ENCODE measurements at regions not wholly inside any gene's neighbourhood (a gene's known extent, or its start where the extent isn't known, plus 50 kb on each side); places are given as distances from the start of the nearest gene placed in this dataset.

DNA sequence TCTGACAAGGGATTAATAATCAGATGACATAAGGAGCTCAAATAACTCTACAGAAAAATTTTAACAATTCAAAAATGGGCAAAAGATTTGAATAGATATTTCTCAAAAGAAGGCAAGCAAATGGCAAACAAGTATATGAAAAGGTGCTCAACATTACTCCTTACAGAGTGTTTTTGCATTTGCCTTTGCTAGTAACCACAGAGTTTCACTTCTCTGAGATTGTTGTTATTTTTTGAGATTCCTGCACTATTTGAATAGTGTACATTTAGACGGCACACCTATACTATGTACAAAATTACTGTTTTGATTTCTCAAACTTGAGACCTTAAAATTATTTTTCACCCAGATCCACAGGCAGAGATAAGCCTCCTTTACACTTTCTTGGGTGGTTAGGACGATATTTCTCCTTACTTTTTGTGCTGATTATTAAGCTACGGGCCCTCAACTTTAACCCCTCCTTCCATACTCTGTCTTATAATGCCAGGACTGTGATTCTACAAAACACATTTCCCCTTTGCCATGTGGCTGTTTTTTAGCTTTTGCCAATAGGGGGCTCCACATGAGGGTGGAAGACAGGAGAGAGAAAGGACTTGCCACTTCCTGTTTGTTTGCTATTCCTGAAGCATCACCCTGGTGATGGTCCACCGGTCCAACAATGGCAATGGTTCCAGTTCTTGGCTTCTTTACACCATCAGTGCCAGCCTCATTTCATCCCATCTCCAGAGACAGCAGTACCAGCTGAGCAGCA, 65.0 kb upstream of the DAP start:
- Histone ChIP-seq H4K20me1 (replicated peaks in 1 of 2; ENCODE audit: control insufficient read depth in 1 of 2, insufficient read depth in 2 of 2, low read length in 2 of 2) (no peaks in the 10 kb centered on the region), H3K27me3 (replicated peaks in 1 of 4; ENCODE audit: control insufficient read depth in 3 of 4, extremely low read depth in 1 of 4, insufficient read depth in 3 of 4, low read length in 3 of 4) (no peaks in the 10 kb centered on the region), H4K8ac (ENCODE audit: extremely low read depth, insufficient read depth, low read length) (no peak overlapping the region), H2BK20ac (ENCODE audit: low read length) (no peak overlapping the region), H3K14ac (ENCODE audit: insufficient read length) (no peak overlapping the region), H3K4me2 (ENCODE audit: insufficient read depth in 1 of 2, low read depth in 2 of 2, low read length in 2 of 2) (no peak overlapping the region), H2BK12ac (ENCODE audit: low read depth, low read length) (no peak overlapping the region), H3K56ac (replicated peaks; ENCODE audit: insufficient read length, low read depth, low read length) (no peak overlapping the region), H3K79me1 (ENCODE audit: low read depth, low read length) (no peaks in the 10 kb centered on the region), H2BK5ac (ENCODE audit: low read depth, low read length) (no peak overlapping the region), H3K9me3 (ENCODE audit: insufficient read depth in 2 of 2, low read depth in 1 of 2, low read length in 1 of 2) (no peaks in the 10 kb centered on the region), H3K9ac (replicated peaks in 1 of 4; ENCODE audit: extremely low read depth in 1 of 4, low read depth in 3 of 4, low read length in 3 of 4) (no peak overlapping the region), H3K23ac (ENCODE audit: insufficient read length) (no peak overlapping the region), H3K27ac (ENCODE audit: low read depth, low read length) (no peak overlapping the region), H2BK120ac (replicated peaks; ENCODE audit: low read depth, low read length) (no peak overlapping the region), H2BK15ac (ENCODE audit: low read length) (no peak overlapping the region), H3K36me3 (ENCODE audit: control insufficient read depth in 2 of 4, insufficient read depth in 4 of 4, low read length in 3 of 4) (no peaks in the 10 kb centered on the region), H2AFZ (ENCODE audit: low read length) (peak overlapping the region; percentile 98), H3K18ac (ENCODE audit: extremely low read depth, low read length) (no peak overlapping the region), H3K23me2 (ENCODE audit: low read depth, low read length) (no peaks in the 10 kb centered on the region), H3K4me1 (replicated peaks in 1 of 4; ENCODE audit: control insufficient read depth in 3 of 4, insufficient read depth in 4 of 4, low read length in 3 of 4) (no peaks in the 10 kb centered on the region), H4K5ac (ENCODE audit: insufficient read length, low read depth, low read length) (no peak overlapping the region), H3K79me2 (ENCODE audit: control insufficient read depth in 1 of 2, insufficient read depth in 2 of 2, low read length in 2 of 2) (no peaks in the 10 kb centered on the region), H3K4ac (replicated peaks; ENCODE audit: insufficient read length, low read depth, low read length) (no peak overlapping the region), H3K4me3 (ENCODE audit: extremely low read depth in 1 of 4, insufficient read depth in 2 of 4, low read depth in 3 of 4, low read length in 4 of 4) (no peak overlapping the region), H4K91ac (replicated peaks; ENCODE audit: insufficient read length, low read length) (no peak overlapping the region), H2AK5ac (ENCODE audit: low read depth, low read length) (no peak overlapping the region)
- FAIRE-seq = peak; percentile 50
- DNase-seq (ENCODE audit: low read depth in 1 of 2, low spot score in 2 of 2) = peak in 1 of 2 experiments; percentile 54
- CTCF ChIA-PET (ENCODE audit: partially characterized antibody) = interaction anchor here (0.6 to 3.3 kb wide), 21 partner anchors 8 to 241 kb away, joined by 3 to 36 read pairs (median 5); no protein-coding TSS in a partner anchor
- 78% methylated on average over 4 of the region's 4 CpGs; no CpG with 5 or more reads in 1 of the 2 experiments for WGBS, 2 experiments (ENCODE audit: extremely low coverage in 1 of 2, insufficient coverage in 1 of 2, insufficient read length in 1 of 2, insufficient replicate concordance in 2 of 2, low coverage in 1 of 2, low lambda C conversion rate in 2 of 2, missing lambda C conversion rate in 1 of 2)
- POLR2A ChIA-PET (ENCODE audit: partially characterized antibody) = no interaction called here
- TF ChIP-seq NANOG (IDR thresholded peaks at IDR 0.05; ENCODE audit: insufficient read depth, low read depth, low read length, poor library complexity, severe bottlenecking) = no peak
- no peak for TF ChIP-seq CBX8 (IDR thresholded peaks at IDR 0.05; ENCODE audit: borderline replicate concordance, low read depth, low read length)
- no peak for TF ChIP-seq TAF7 (optimal IDR thresholded peaks at IDR 0.05; ENCODE audit: borderline replicate concordance, low read depth, low read length)
- TF ChIP-seq FOSL1 (IDR thresholded peaks at IDR 0.05; ENCODE audit: insufficient read depth, low read depth, low read length) = no peak
- TF ChIP-seq EP300 (IDR thresholded peaks at IDR 0.05; ENCODE audit: borderline replicate concordance in 1 of 2, low read depth in 2 of 2, low read length in 2 of 2) = no peak
- no peak for TF ChIP-seq BACH1 (IDR thresholded peaks at IDR 0.05; ENCODE audit: low read length)
- no peak for TF ChIP-seq TBP (IDR thresholded peaks at IDR 0.05; ENCODE audit: low read depth, low read length)
- TF ChIP-seq PHF8 (conservative IDR thresholded peaks at IDR 0.05; ENCODE audit: low read depth, low read length) = no peak
- TF ChIP-seq KDM5A (IDR thresholded peaks at IDR 0.05; ENCODE audit: low read length) = no peak
- TF ChIP-seq, protein P1, sequence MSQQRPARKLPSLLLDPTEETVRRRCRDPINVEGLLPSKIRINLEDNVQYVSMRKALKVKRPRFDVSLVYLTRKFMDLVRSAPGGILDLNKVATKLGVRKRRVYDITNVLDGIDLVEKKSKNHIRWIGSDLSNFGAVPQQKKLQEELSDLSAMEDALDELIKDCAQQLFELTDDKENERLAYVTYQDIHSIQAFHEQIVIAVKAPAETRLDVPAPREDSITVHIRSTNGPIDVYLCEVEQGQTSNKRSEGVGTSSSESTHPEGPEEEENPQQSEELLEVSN (IDR thresholded peaks at IDR 0.05) = no peak
- no peak for TF ChIP-seq CTBP2 (IDR thresholded peaks at IDR 0.05; ENCODE audit: borderline replicate concordance, insufficient read depth, insufficient read length, low read length)
- no peak for TF ChIP-seq SIX5 (IDR thresholded peaks at IDR 0.05; ENCODE audit: low read depth, low read length)
- TF ChIP-seq POLR2A (IDR thresholded peaks at IDR 0.05; ENCODE audit: control extremely low read depth in 1 of 2, low read depth in 2 of 2, low read length in 2 of 2) = no peak

Data from H1 (cell line).